ENCODE measurements at regions not wholly inside any gene's neighbourhood (a gene's known extent, or its start where the extent isn't known, plus 50 kb on each side); places are given as distances from the start of the nearest gene placed in this dataset.

DNA sequence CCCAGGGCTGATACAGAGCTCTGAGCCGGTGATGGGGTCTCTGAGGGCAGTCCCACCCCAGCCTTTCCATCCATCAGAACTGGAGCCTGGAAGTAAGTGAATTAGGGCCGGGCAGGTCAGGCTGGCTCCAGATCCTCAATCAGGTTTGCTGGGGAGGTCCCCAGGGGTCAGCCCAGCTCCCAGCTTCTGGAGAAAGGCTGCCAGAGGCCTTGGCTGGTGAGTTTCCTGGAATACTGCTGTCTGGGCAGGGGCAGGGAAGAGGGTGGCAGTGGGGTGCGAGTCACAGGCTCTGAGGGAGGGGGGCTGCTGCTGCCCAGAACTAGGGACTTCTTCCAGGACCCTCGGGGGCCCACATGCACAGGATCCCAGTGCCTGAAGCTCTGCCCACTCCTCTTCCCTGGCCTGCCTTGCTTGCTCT, 200.6 kb upstream of the MVB12B start:
- no peak for DNase-seq (ENCODE audit: low spot score)

DNA sequence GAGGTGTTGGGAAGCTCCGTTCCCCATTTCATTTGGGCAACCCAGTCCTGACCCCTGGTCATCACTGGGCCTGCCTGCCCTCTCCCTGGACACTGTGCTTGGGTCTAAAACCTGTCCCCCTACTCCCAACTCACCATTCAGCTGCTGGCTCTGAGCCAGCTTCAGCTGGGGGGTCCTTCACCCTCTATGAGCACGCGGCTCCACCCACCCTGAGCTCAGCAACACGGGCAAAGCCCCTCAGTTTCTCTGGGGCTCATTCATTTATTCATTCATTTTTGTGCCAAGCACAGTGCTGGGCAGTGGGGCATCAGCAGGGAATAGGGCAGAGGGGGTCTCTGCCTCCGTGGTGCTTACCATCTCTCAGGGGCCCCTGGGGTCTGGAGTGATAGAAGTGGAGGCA, 199.8 kb upstream of the MVB12B start:
- no peak for DNase-seq (ENCODE audit: low spot score)

DNA sequence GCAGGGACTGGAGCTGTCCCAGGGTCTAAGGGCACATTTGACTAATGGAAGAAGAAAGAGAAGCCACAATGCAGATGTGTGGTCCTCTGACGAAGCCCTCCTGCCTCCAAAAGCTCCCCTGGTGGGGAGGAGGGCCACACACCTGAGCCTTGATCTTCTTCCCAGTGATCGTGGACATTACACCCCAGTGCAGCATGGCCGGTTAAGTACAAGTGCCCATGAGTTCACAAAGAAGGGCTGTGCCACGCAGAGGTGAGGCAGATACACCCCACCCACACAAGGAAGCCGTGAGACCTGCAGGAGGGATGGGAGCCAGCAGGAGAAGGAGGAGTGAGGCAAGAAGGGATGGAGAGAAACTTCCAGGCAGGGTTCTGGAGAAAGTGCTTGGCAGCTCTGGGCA, 199.0 kb upstream of the MVB12B start:
- peak; percentile 1 for DNase-seq (ENCODE audit: low spot score)

DNA sequence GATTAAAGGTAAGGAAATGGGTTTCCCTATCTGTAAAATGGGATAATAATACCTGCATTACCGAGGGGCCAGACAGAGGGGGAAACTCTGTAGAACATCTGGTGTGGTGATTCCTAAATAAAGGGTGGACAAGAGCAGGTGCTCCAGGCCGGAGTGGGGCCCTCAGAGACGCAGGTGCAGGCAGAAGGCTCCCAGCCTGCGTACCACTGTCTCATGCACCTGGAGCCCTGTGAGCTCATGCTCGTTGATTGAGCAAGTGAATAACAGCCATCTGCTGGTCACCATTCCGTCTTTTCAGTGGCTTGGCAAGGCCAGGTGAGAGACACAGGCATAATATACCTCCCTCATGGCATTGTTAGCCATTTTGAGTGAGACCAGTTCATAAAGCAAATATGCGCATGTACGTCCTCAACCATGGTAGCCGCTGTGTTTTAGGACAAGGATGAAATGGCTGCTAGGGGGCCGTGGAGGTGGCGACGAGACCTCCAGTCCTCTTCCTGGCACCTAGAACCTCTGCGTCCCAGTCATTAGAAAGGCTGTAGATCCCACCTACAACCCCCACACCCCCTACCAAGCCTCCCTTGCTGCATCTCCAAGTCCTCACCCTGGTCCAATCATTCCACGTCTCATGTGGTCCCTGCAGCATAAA, 198.0 kb upstream of the MVB12B start:
- no peak for DNase-seq (ENCODE audit: low spot score)

DNA sequence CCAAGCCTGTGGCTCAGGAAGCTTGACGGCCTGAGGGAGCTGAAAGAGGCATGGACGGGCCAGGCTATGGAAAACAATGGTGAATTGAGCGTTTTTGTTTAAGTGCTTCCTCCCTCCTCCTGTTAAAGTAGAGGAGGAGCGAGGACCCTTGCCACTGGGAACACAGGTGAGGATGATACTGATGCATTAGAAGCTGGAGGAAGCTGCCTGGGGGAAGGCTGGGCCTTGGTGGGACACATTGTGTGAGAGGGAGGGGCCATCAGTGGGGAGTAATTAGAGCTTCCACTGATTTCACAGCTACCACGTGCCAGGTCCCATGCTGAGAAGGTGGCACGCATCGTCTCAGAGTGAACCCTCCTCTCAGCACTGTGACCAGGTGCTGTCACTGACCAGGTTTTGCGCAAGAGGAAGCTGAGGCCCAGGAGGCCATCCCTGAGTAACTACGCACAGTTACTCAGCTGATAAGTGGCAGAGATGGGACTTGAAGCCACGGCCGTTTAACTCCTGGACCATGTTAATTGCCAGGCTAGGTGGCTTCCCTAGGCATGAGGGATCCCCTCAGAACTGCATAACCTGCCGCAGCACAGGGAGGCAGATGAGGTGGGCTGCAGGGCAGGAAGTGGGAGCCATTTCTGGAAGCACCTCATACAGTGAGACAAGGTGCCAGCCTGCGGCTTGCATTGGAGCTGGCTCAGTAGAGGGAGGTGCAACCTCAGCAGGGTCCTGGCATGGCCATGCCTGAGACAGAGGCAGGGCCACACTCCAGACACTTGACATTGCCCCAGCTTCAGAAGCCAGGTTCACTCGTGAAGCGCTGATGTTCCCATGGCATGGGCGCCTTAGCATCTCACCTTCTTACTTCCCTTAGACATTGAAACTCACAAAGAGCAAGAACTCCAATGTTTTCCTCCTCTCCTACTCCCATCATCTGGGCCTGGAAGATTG, 195.3 kb upstream of the MVB12B start:
- no peak for DNase-seq (ENCODE audit: low spot score)

DNA sequence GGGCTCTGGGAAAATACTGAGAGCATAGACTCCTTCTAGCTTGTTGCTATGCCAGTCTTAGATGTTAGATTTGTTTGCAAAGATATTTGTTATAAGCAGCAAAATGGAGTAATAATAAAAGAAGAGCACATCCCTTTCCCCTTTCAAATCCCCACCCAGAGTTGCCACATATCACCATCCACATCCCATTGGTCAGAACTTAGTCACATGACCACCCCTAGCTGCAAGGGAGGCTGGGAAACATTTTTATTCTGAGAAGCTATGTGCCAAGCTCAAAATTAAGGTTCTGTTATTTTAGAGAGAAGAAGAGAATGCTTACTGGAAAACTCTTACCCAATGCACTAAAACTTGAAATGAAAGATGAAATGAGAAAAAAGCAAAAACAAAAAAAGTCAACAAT, 193.9 kb upstream of the MVB12B start:
- DNase-seq (ENCODE audit: low spot score), result no peak

DNA sequence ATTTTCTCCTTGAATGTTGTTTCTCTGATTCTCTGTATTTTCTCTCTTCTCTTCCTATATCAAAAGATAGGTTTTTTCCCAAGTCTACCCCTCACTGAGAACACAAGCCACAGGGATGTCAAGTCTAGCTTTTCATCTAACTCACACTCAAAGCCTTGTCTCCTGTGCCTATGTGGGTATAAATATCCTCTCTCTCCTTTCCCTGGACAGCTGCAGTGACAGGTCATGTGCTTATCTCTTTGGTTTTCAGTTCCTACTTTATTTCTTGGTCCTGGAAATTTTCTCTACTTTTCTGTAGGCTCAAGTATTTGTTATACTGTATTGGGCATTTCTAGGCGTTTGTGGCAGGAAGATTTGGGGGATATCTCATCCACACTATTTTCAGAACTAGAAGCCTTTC, 182.4 kb upstream of the MVB12B start:
- DNase-seq (ENCODE audit: low spot score), result no peak

DNA sequence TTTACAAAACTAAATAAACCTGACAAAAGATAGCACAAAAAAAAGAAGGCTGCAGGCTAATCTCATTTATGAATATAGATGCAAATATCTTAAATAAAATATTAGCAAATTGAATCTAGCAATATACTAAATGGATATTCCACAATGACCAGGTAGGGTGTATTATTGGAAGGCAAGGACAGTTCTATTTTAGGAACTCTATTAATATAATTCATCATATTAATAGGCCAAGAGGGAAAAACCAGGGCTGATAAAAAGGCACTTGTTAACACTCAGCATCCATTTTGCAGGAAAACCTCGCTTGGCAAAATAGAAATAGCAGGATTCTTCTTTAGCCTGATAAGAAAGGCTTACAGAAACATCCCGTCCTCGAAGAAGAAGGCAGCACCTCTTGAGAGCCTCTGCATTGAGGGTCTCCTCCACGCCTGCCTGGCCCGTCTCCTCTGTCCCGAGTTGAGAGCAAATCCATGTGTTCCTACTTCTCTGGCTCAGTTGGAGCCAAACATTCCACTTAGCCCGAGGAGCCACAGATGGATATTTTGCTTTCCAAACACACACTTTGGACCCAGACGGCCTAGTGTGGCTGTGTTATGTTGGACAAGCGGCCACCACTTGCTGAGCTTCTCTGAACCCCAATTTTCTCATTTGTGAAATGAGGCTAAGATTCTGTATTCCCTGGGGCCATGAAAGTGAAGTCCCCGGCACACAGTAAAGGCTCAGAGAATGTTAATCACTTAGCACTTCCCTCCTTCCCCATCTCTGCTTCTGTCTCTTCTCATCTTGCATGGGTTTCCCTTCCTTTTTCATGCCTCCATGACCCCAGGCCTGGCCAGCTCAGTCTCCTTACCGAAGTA, 181.8 kb upstream of the MVB12B start:
- DNase-seq (ENCODE audit: low spot score), result no peak

DNA sequence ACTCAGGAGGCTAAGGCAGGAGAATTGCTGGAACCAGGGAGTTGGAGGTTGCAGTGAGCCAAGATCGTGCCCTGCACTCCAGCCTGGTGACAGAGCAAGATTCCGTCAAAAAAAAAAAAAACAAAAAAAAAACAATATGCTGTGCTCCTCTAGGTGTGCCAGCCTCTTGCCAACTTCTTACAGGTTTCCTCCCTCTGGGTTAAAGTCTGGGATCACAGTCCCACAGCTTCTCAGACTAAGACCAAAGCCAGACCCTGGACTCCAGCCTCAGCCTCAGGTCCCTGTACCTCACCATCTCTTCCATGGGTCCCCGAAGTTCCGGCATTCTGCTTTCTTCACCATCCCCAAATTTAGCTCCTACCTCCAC, 180.8 kb upstream of the MVB12B start:
- no peak for DNase-seq (ENCODE audit: low spot score)

DNA sequence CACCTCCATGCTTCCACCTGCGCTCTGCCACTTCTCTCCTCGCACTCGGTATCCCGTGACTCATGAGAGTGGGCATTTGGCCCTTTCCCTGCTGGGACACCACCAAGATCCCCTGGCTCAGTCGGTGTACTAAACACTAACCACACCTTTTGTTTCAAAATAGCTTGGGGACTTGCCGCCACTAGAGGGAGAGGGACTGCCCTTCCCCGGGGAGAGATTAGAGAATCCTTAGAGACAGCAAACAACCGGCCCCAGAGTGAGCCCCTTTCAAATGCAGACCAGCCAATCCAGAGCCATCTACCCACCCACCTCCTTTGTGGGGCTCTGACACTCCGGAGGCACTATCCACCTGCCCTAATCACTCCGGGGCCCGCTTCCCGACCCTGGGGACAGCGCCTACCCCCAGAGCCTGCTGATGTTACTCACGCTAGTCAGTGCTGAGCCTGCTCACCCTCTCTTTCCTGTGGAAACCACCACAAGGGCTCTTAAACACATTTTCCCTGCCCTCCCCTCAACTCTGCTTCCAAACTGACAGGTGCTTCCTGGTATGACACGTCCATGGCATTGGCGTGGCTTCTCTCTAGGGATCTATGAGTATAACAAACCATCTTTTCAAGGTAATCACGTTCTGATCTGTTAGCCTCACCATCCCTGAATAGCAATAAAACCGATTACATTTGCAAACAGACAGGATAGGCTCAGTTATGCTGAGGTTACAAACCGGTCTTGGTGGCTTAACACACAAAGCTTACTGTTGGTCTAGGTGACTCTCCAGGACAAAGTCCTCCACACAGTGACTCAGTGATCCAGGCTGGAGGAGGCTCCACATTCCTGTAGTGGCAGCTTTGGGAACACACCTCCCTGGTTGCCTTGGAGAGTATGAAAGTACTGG, 180.1 kb upstream of the MVB12B start:
- DNase-seq (ENCODE audit: low spot score), result no peak

DNA sequence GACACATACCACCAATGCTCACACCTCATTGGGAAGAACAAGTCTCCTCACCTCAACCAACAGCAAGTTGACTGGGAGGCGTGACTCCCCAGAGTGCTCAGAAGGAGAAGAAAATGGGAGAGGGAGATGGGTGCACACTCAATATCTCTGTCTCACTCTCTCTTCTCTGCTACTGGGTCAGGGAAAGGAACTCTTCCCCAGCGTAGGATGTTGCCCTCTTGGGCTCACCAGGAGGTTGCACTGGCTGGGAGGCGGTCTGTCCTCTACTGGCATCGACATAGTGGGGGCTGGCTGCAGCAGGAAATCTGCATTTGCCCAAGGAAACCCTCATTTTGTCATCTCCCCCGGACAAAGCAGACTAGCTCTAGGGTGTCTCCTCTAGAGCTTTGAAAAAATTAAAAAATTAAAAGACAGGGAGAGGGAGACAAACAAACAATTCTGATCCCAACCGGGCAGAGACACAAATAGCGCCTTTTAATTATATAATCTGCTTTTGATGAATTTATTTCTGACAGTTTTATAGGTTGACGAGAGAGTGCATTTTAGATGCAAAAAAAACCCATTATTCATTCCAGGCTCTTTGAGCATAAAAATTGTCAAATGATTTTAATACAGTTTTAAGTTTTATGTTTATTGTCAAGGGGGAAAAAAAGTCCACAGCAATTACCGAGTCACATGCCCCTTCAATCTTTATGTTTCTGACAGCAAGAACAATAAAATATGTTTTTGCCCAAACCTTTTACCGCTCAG, 179.3 kb upstream of the MVB12B start:
- no peak for DNase-seq (ENCODE audit: low spot score)

DNA sequence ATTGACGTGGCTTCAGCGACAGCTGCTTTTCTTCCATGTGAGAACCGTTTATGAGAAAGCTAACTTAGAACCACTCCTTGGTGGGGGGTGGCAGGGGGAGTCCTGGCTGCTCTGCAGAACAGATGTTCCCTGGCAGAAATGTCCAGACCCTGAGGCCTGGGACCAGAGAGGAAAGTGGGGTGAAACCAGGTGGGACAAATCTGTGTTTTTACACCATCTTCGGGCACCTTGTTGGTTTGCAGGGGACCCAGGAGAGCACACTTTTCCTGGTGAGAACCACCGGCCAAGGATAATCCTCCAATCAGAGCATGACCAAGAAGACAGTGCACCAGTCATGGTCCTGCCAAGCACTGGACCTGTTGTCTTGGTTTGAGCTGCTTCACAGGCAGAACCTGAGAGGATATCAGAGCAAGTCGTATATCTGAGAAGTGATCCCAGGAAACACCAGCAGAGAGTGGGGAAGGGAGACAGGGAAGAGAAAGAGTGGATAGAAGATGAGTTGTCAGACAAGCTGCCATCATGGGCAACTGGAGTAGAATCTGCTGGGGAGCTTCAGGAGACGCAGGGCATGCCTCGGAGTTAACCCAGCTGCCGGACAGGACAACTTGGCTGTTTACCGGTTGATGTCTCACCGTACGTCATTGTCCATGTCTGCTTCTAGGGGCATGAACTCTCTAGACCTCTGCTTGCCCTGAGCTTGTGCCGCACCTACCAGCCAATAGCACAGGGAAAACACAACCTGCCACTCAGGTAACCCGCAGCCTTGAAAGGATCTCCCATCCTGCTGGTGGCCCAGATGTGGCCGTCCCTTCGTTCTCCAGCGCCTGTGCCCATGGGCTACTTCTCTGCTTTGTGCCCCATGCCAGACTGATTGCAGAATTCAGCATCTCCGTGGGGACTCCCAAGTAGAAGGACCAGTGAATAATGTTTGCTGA, 178.4 kb upstream of the MVB12B start:
- no peak for DNase-seq (ENCODE audit: low spot score)

DNA sequence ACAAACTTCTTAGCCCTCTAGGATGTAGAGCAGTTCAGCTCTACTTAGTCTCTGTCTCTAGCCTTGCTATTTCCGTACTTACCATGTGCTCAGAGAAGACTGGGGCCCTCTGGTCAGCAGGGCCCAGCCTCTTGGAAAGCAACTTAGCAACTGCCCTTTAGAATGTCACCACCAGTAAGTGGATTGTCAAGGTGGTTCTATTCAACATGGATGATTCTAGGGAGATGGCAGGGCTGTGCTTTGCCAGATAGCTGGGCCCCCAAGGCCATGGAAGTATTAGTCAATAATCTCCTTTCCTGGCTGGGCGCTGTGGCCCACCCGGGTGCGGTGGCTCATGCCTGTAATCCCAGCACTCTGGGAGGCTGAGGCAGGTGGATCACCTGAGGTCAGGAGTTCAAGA, 177.6 kb upstream of the MVB12B start:
- DNase-seq (ENCODE audit: low spot score), result peak; percentile 0

DNA sequence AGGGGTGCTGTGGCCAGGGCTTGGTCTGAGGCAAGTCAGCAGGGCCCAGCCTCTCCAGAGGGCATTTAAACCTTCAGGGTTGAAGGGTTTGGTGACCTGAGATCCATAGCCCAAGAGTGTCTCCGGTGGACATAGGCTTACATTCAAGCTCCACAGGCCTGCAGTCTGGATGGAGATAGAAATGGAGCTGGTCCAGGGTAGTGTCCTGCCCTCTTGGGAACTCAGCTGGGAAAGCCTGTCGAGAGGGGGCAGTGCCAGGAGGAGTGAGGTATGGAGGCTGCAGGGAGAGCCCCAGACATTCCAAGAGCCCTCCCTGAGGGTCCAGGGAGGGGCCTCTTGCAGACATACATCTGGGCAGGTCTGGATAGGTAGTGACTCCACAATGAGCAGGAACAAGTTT, 177.0 kb upstream of the MVB12B start:
- peak; percentile 1 for DNase-seq (ENCODE audit: low spot score)

DNA sequence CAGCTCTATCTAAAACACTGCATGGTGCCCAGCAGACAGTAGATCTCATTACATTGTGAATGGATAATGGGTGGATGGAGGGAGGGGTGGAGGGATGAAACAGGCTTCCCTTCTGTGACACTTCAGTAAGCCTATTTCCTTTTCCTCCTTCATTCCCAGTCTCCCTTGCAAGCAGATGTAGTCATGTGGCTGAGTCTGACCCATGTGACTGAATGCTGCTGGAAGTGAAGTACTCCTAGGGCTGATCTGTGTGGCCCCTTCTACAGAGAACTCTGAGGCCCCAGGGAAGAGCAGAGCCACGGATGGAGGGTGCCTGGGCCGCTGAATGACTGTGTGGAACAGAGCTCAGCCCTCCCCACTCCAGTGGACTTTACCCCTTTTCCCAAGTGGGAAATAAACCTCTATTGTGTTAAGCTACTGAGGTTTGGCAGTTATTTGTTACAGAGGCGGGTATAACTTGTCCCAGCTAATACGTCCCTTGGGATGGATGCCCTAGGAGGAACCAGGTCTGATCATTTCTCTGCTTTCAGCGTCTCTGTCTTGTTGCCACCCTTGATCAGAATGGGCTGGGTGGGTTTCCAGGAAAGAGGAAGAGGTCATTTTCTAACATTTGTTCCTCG, 176.1 kb upstream of the MVB12B start:
- DNase-seq (ENCODE audit: low spot score), result no peak

DNA sequence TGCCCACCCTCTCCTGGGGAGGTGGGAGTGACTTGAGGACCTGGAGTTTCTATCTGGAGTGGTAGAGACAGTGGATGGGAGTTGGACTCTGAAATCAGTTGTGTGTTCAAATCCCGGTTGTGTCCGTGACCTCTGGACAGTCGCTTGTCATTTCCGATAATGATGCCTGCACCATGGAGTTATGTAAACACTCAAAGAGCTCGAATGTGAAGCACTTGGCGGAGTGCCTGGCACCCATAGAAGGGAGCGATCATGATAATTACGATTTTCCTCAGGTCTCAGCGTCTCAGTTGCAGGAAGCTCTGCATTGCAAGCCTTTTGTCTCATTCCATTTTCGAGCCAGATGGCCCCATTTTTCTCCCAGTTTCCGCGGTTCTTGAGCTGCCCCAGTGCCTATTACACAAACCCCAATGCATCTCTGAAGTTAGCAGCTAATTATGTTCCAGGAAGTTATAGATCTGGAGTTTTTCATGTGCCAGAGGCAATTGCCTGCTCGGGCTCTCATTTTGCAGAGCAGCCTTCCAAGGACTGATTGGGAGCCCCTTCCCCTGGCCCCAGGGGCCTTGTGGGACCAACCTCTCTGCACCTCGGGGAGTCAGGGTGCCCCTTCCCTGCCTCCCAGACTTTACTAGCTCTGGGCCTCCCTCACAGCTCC, 175.5 kb upstream of the MVB12B start:
- DNase-seq (ENCODE audit: low spot score), result no peak

DNA sequence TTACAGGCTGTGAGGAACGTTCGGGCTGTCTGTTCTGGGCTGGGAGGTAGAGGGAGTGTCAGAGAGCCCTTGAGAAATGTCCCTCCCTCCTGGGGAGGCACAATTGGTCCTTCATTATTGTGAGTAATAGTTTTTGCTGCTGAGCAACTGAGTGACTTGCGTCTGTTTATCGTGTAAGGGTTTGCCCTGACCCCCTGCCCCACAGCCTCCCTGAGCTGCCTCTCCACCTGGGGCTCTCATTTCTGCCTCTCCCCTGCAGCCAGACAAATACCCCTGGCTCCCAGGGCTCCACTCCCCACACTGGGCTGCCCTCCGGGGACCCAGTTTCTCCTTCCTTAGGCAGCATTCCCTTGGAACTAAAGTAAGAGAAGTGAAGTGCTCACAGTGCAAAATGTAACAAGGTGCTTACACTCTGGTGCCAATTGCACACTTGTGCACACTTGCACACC, 174.9 kb upstream of the MVB12B start:
- DNase-seq (ENCODE audit: low spot score), result peak; percentile 36

DNA sequence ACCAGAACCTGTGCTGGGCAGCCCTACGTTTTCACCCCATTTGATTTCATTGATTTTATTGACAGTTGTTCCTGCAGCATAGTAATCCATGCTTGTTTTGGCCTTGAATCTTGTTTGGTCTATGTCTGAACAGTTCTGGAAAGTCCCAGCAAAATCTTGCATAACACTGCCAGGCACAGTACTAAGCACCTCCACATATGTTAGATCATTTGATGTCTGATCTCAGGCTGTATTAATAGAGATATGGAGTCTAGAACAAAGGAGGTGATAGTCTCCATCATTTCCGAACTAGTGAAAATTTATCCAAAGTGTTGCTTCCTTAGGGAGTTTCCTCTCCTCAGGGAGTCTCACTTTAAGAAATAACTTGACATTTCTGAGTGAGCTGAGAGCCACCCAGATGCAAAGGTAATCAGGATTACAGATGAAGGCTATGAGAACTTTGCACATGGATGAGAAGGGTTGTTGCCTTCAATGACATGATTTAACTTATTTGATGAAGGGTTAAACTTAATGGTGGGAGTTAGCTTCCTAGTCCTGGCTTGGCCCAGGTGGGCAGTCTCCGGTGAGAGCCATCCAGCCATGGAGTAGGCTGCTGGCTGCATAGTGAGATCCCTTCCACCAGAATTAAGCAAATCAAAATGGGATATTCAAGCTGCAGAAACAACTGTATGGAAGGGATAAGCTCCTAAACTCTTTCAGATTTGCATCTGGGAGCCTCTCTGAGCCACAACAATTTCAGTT, 173.8 kb upstream of the MVB12B start:
- DNase-seq (ENCODE audit: low spot score), result no peak

Measured in AG08396 (cell line).